ENCODE measurements at regions not wholly inside any gene's neighbourhood (a gene's known extent, or its start where the extent isn't known, plus 50 kb on each side); places are given as distances from the start of the nearest gene placed in this dataset.

GRCh38 chr12:61687407-61687806 lies 572.8 kb upstream of the USP15 start:
- TF ChIP-seq EZH2 (IDR thresholded peaks at IDR 0.05; ENCODE audit: insufficient read depth, poor library complexity, severe bottlenecking) (no peak), EZH2phosphoT487 (IDR thresholded peaks at IDR 0.05; ENCODE audit: insufficient read depth, low read depth) (no peak)
